A549 (cell line): ENCODE measurements at regions not wholly inside any gene's neighbourhood (a gene's known extent, or its start where the extent isn't known, plus 50 kb on each side); places are given as distances from the start of the nearest gene placed in this dataset.

Experiments used
- ATAC-seq, 2 experiments: fragments of 200-7000 bp in 1 of 2; fragments of >200 bp in 1 of 2; cut with Nextera tagmentation in 1 of 2; cut with Tn5 transposase in 1 of 2; 3 replicates each; pipeline versions ENCODE4 v1.8.0 to v1.9.1; 2018 to 2020; ENCODE audit warnings: mild to moderate bottlenecking in 1 of 2, moderate library complexity in 1 of 2
- CTCF ChIA-PET: fragments of 300-600 bp; sonication (Branson Sonifier 250); formaldehyde crosslinking; extraction: SDS; loops from one replicate; lab custom pipeline; 2021; ENCODE audit warnings: antibody characterized with exemption, inconsistent platforms; lab: Yijun Ruan, JAX
- POLR2A ChIA-PET: fragments of 350-600 bp; formaldehyde crosslinking; extraction: SDS; loops from one replicate; lab custom pipeline; 2021; ENCODE audit warnings: antibody characterized with exemption, inconsistent platforms; lab: Yijun Ruan, JAX
- DNase-seq, 2 experiments: peaks; one replicate each; pipeline versions ENCODE4 v3.0.0 to v3.0.0-alpha.2; 2011 to 2016; ENCODE audit warnings: low read depth in 1 of 2, low spot score in 1 of 2
- FAIRE-seq: peaks from 2 replicates; lab custom pipeline; 2011; peaks lifted over from hg19 to GRCh38; lab: Jason Lieb, UNC
- H3K27ac ChIP-seq, 2 experiments: fragments of >200 bp; sonication (Bioruptor Twin); formaldehyde crosslinking; 3 replicates each; pipeline ENCODE4 v1.5.1; 2016 to 2017
- H3K4me1 ChIP-seq: fragments of >200 bp; sonication (Bioruptor Twin); formaldehyde crosslinking; 3 replicates; pipeline ENCODE4 v1.6.1; 2016
- H3K4me2 ChIP-seq: fragments of >200 bp; sonication (Bioruptor Twin); formaldehyde crosslinking; 3 replicates; pipeline ENCODE4 v1.6.1; 2016
- H3K4me3 ChIP-seq: fragments of >200 bp; sonication (Bioruptor Twin); formaldehyde crosslinking; 3 replicates; pipeline ENCODE4 v1.5.1; 2016
- H3K9me3 ChIP-seq: fragments of >200 bp; sonication (Bioruptor Twin); formaldehyde crosslinking; 3 replicates; pipeline ENCODE4 v1.6.1; 2016
- ATOH8 ChIP-seq: fragments of 250-450 bp; sonication (Bioruptor Pico); IDR thresholded peaks from 2 replicates; pipeline ENCODE4 v1.5.0; 2020; ENCODE audit warnings: low read depth, mild to moderate bottlenecking, moderate library complexity
- BCL3 ChIP-seq: fragments of >200 bp; sonication (Bioruptor Twin); formaldehyde crosslinking; IDR thresholded peaks from 3 replicates; pipeline ENCODE4 v1.6.1; 2016
- CEBPB ChIP-seq, 2 experiments: fragments of >200 bp in 1 of 2; sonication (Bioruptor Twin) in 1 of 2; formaldehyde crosslinking in 1 of 2; IDR thresholded peaks; 2 replicates each; pipeline ENCODE4 v1.6.1; 2012 to 2016
- CHD4 ChIP-seq: fragments of 200-600 bp; sonication (generic); IDR thresholded peaks from 2 replicates; pipeline ENCODE4 v1.6.1; 2016; ENCODE audit warnings: antibody characterized with exemption, mild to moderate bottlenecking, borderline replicate concordance
- E2F6 ChIP-seq: IDR thresholded peaks from 2 replicates; pipeline ENCODE4 v1.6.1; 2012; ENCODE audit warnings: low read depth, borderline replicate concordance
- ELK1 ChIP-seq: fragments of 150-350 bp; IDR thresholded peaks from 2 replicates; pipeline ENCODE4 v1.6.1; 2014; ENCODE audit warnings: low read depth, mild to moderate bottlenecking, low read length
- FOSB ChIP-seq: fragments of 250-450 bp; sonication (Bioruptor Pico); IDR thresholded peaks from 2 replicates; pipeline ENCODE4 v1.5.0; 2020; ENCODE audit warnings: mild to moderate bottlenecking, moderate library complexity
- FOXS1 ChIP-seq: fragments of 250-450 bp; sonication (Bioruptor Pico); IDR thresholded peaks from 2 replicates; pipeline ENCODE4 v1.5.0; 2020; ENCODE audit warnings: mild to moderate bottlenecking, moderate library complexity
- HOXA7 ChIP-seq: fragments of 250-450 bp; sonication (Bioruptor Pico); IDR thresholded peaks from 2 replicates; pipeline ENCODE4 v1.5.0; 2020; ENCODE audit warnings: mild to moderate bottlenecking, moderate library complexity
- HOXB13 ChIP-seq: fragments of 250-450 bp; sonication (Bioruptor Pico); IDR thresholded peaks from 2 replicates; pipeline ENCODE4 v1.5.0; 2020; ENCODE audit warnings: low read depth, mild to moderate bottlenecking, moderate library complexity
- JUNB ChIP-seq: fragments of >200 bp; sonication (Bioruptor Twin); formaldehyde crosslinking; IDR thresholded peaks from 2 replicates; pipeline ENCODE4 v1.6.1; 2016
- KDM1A ChIP-seq: fragments of 200-600 bp; sonication (generic); IDR thresholded peaks from 2 replicates; pipeline ENCODE4 v1.6.1; 2016; ENCODE audit warnings: low read depth, mild to moderate bottlenecking
- RAD21 ChIP-seq, 2 experiments: fragments of >200 bp in 1 of 2; sonication (Bioruptor Twin) in 1 of 2; formaldehyde crosslinking in 1 of 2; IDR thresholded peaks in 1 of 2; conservative IDR thresholded peaks in 1 of 2; 2 replicates in 1 of 2; 3 replicates in 1 of 2; pipeline ENCODE4 v1.6.1; 2012 to 2018; ENCODE audit warnings: inconsistent platforms in 1 of 2
- RARB ChIP-seq: fragments of 250-450 bp; sonication (Bioruptor Pico); IDR thresholded peaks from 2 replicates; pipeline ENCODE4 v1.8.0; 2021; ENCODE audit warnings: mild to moderate bottlenecking, moderate library complexity
- TP53 ChIP-seq: fragments of 250-450 bp; sonication (Bioruptor Pico); IDR thresholded peaks from 2 replicates; pipeline ENCODE4 v1.5.0; 2021; ENCODE audit warnings: mild to moderate bottlenecking, moderate library complexity
- USF2 ChIP-seq: fragments of 450-650 bp; IDR thresholded peaks from 2 replicates; pipeline ENCODE4 v1.6.1; 2014; ENCODE audit warnings: antibody characterized with exemption
- ZFP36 ChIP-seq: fragments of 450-650 bp; IDR thresholded peaks from 2 replicates; pipeline ENCODE4 v1.6.1; 2014; ENCODE audit warnings: borderline replicate concordance; ENCODE audit not compliant: partially characterized antibody
- WGBS: methylation state at CpG from one replicate; pipeline ENCODE4 v1.1.6; 2017; ENCODE audit errors: missing lambda C conversion rate; 5-methylcytosine and 5-hydroxymethylcytosine counted together

- H3K4me2 ChIP-seq, result no peak overlapping the region
- CTCF ChIA-PET, result no interaction called here
- DNase-seq, result no peak
- no peak for FAIRE-seq
- no peak for ATAC-seq
- H3K27ac ChIP-seq, result no peak overlapping the region
- H3K9me3 ChIP-seq, result no peaks in the 10 kb centered on the region
- H3K4me3 ChIP-seq, result no peak overlapping the region
- POLR2A ChIA-PET, result no interaction called here
- H3K4me1 ChIP-seq, result no peaks in the 10 kb centered on the region
- 62% methylated on average over 3 of the region's 3 CpGs for WGBS
- TF ChIP-seq FOSB (CRISPR knock-in tag), result no peak
- TF ChIP-seq JUNB, result no peak
Measured at GRCh38 chr13:106683918-106684317, 116.0 kb upstream of the ARGLU1 start.

- Histone ChIP-seq H3K27ac (no peak overlapping the region), H3K4me3 (no peak overlapping the region), H3K9me3 (no peaks in the 10 kb centered on the region), H3K4me1 (no peaks in the 10 kb centered on the region), H3K4me2 (no peak overlapping the region)
- ATAC-seq, result no peak
- ChIA-PET CTCF (no interaction called here), POLR2A (no interaction called here)
- FAIRE-seq, result no peak
- DNase-seq, result no peak
- TF ChIP-seq BCL3, result no peak
- TF ChIP-seq, all 56 proteins: peak for 0
- 34% methylated on average over 8 of the region's 8 CpGs for WGBS
Measured at GRCh38 chr13:106683179-106683578, 115.2 kb upstream of the ARGLU1 start.

GRCh38 chr13:106681997-106682396, 114.1 kb upstream of the ARGLU1 start:
- ChIA-PET POLR2A (no interaction called here), CTCF (no interaction called here)
- FAIRE-seq, result no peak
- Histone ChIP-seq H3K27ac (no peak overlapping the region), H3K4me3 (no peak overlapping the region), H3K4me2 (no peak overlapping the region), H3K4me1 (no peaks in the 10 kb centered on the region)
- ATAC-seq, result no peak
- no peak for DNase-seq
- TF ChIP-seq ATOH8 (no peak), USF2 (no peak), E2F6 (no peak), KDM1A (no peak), FOXS1 (CRISPR knock-in tag) (no peak), RAD21 (conservative IDR thresholded peaks at IDR 0.05 in 1 of 2, IDR thresholded peaks at IDR 0.05 in 1 of 2) (no peak), FOSB (CRISPR knock-in tag) (no peak), ZFP36 (no peak), JUNB (no peak), ELK1 (no peak), RARB (CRISPR knock-in tag) (no peak), CEBPB (IDR thresholded peaks at IDR 0.05) (no peak), BCL3 (no peak), TP53 (no peak), HOXA7 (CRISPR knock-in tag) (no peak), CHD4 (no peak), HOXB13 (CRISPR knock-in tag) (no peak)
- TF ChIP-seq, all 56 proteins: peak for 0
- WGBS, result 28% methylated on average over 5 of the region's 5 CpGs
- H3K9me3 ChIP-seq, result no peaks in the 10 kb centered on the region
